ENCODE measurements at regions not wholly inside any gene's neighbourhood (a gene's known extent, or its start where the extent isn't known, plus 50 kb on each side); places are given as distances from the start of the nearest gene placed in this dataset.

DNA sequence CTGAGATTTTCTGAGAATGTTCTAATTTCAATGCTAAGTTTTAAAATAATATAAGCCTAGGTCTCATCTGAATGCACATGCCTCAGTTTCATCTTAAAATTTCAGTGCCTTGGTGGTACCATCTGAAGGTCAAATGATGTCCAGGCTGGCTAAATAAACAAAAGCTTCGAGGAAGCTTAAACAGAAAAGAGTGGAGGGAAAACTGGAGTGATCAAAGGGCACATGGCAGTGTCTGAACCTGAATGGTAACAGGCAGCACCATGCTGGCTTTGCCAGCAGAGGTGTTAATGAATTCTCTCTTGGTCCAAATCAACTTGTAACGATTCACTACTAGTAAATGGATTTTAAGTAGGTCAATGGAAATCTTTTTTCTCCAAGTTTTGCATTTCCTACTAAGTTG, 158.4 kb upstream of the MEX3C start:
- TF ChIP-seq, protein P1, sequence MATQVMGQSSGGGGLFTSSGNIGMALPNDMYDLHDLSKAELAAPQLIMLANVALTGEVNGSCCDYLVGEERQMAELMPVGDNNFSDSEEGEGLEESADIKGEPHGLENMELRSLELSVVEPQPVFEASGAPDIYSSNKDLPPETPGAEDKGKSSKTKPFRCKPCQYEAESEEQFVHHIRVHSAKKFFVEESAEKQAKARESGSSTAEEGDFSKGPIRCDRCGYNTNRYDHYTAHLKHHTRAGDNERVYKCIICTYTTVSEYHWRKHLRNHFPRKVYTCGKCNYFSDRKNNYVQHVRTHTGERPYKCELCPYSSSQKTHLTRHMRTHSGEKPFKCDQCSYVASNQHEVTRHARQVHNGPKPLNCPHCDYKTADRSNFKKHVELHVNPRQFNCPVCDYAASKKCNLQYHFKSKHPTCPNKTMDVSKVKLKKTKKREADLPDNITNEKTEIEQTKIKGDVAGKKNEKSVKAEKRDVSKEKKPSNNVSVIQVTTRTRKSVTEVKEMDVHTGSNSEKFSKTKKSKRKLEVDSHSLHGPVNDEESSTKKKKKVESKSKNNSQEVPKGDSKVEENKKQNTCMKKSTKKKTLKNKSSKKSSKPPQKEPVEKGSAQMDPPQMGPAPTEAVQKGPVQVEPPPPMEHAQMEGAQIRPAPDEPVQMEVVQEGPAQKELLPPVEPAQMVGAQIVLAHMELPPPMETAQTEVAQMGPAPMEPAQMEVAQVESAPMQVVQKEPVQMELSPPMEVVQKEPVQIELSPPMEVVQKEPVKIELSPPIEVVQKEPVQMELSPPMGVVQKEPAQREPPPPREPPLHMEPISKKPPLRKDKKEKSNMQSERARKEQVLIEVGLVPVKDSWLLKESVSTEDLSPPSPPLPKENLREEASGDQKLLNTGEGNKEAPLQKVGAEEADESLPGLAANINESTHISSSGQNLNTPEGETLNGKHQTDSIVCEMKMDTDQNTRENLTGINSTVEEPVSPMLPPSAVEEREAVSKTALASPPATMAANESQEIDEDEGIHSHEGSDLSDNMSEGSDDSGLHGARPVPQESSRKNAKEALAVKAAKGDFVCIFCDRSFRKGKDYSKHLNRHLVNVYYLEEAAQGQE (IDR thresholded peaks at IDR 0.05; ENCODE audit: insufficient read depth in 1 of 2, low read depth in 2 of 2, low read length in 2 of 2), result no peak
- TF ChIP-seq POLR2AphosphoS5 (IDR thresholded peaks at IDR 0.05; ENCODE audit: low read depth, low read length) (no peak), SIN3A (IDR thresholded peaks at IDR 0.05; ENCODE audit: borderline replicate concordance, insufficient read depth, low read length) (no peak), TAF1 (IDR thresholded peaks at IDR 0.05; ENCODE audit: borderline replicate concordance, insufficient read depth, low read length) (no peak)

Measured in PFSK-1 (cell line).